ENCODE measurements at regions not wholly inside any gene's neighbourhood (a gene's known extent, or its start where the extent isn't known, plus 50 kb on each side); places are given as distances from the start of the nearest gene placed in this dataset.

GRCh38 chr6:9007027-9007426, 571.7 kb upstream of the SLC35B3 start (continued):
- TF ChIP-seq KMT2A (CRISPR knock-in tag; IDR thresholded peaks at IDR 0.05): no peak

GRCh38 chr6:9002833-9003232, 567.5 kb upstream of the SLC35B3 start:
- in situ Hi-C loops (cut with HindIII; ENCODE audit: extremely low pct_ligation_motif_present, low pct_unique_long_range_greater_than_20kb) (no loop called here), intact Hi-C loops (cut with micrococcal nuclease; ENCODE audit: unreplicated experiment) (no loop called here)
- BruUV-seq (replicated peaks): no TSS peak
- Histone ChIP-seq H3K9ac (ENCODE audit: insufficient read depth, low read depth, low read length) (no peak overlapping the region), H3K27me3 (ENCODE audit: control insufficient read depth in 1 of 2, insufficient read depth in 2 of 2, low read length in 2 of 2) (no peaks in the 10 kb centered on the region), H3K36me3 (replicated peaks in 1 of 2; ENCODE audit: control insufficient read depth in 1 of 2, insufficient read depth in 2 of 2, low read length in 2 of 2) (no peaks in the 10 kb centered on the region), H3K4me2 (ENCODE audit: low read depth, low read length) (no peak overlapping the region), H2AFZ (ENCODE audit: low read length) (no peak overlapping the region), H4K20me1 (ENCODE audit: insufficient read depth, low read length) (no peaks in the 10 kb centered on the region), H3K9me3 (ENCODE audit: low read length) (no peaks in the 10 kb centered on the region), H3K27ac (ENCODE audit: extremely low read length, insufficient read depth, low read length) (no peak overlapping the region), H3K4me3 (replicated peaks in 1 of 3; ENCODE audit: insufficient read depth in 1 of 3, low read depth in 2 of 3, low read length in 3 of 3) (no peak overlapping the region), H3K79me2 (ENCODE audit: insufficient read depth, low read length) (no peaks in the 10 kb centered on the region), H3K4me1 (ENCODE audit: insufficient read depth, low read length) (no peaks in the 10 kb centered on the region)
- DNase-seq (ENCODE audit: low spot score) (no peak), FAIRE-seq (no peak), ATAC-seq (no peak)
- CTCF ChIA-PET (ENCODE audit: low intra/inter-chr PET ratio, low total read pairs): no interaction called here
- 2% methylated on average over 6 of the region's 6 CpGs for WGBS (ENCODE audit: low lambda C conversion rate)
- POLR2A ChIA-PET: no interaction called here
- TF ChIP-seq RBAK (CRISPR knock-in tag; IDR thresholded peaks at IDR 0.05) (no peak), ZNF205 (CRISPR knock-in tag; IDR thresholded peaks at IDR 0.05) (no peak), TAF15 (IDR thresholded peaks at IDR 0.05; ENCODE audit: low read depth, low read length, poor library complexity, severe bottlenecking) (no peak), MXD4 (CRISPR knock-in tag; IDR thresholded peaks at IDR 0.05) (no peak), ZNF136 (CRISPR knock-in tag; IDR thresholded peaks at IDR 0.05; ENCODE audit: low read depth) (no peak), CERS6 (CRISPR knock-in tag; IDR thresholded peaks at IDR 0.05) (no peak), ZNF333 (CRISPR knock-in tag; IDR thresholded peaks at IDR 0.05; ENCODE audit: borderline replicate concordance) (no peak), ZNF800 (CRISPR knock-in tag; IDR thresholded peaks at IDR 0.05) (no peak), ZNF512 (CRISPR knock-in tag; IDR thresholded peaks at IDR 0.05) (no peak), BORCS8-MEF2B (CRISPR knock-in tag; IDR thresholded peaks at IDR 0.05) (no peak)
- TF ChIP-seq, protein P1, sequence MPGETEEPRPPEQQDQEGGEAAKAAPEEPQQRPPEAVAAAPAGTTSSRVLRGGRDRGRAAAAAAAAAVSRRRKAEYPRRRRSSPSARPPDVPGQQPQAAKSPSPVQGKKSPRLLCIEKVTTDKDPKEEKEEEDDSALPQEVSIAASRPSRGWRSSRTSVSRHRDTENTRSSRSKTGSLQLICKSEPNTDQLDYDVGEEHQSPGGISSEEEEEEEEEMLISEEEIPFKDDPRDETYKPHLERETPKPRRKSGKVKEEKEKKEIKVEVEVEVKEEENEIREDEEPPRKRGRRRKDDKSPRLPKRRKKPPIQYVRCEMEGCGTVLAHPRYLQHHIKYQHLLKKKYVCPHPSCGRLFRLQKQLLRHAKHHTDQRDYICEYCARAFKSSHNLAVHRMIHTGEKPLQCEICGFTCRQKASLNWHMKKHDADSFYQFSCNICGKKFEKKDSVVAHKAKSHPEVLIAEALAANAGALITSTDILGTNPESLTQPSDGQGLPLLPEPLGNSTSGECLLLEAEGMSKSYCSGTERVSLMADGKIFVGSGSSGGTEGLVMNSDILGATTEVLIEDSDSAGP (CRISPR knock-in tag; IDR thresholded peaks at IDR 0.05; ENCODE audit: borderline replicate concordance): no peak
- TF ChIP-seq, protein P2, sequence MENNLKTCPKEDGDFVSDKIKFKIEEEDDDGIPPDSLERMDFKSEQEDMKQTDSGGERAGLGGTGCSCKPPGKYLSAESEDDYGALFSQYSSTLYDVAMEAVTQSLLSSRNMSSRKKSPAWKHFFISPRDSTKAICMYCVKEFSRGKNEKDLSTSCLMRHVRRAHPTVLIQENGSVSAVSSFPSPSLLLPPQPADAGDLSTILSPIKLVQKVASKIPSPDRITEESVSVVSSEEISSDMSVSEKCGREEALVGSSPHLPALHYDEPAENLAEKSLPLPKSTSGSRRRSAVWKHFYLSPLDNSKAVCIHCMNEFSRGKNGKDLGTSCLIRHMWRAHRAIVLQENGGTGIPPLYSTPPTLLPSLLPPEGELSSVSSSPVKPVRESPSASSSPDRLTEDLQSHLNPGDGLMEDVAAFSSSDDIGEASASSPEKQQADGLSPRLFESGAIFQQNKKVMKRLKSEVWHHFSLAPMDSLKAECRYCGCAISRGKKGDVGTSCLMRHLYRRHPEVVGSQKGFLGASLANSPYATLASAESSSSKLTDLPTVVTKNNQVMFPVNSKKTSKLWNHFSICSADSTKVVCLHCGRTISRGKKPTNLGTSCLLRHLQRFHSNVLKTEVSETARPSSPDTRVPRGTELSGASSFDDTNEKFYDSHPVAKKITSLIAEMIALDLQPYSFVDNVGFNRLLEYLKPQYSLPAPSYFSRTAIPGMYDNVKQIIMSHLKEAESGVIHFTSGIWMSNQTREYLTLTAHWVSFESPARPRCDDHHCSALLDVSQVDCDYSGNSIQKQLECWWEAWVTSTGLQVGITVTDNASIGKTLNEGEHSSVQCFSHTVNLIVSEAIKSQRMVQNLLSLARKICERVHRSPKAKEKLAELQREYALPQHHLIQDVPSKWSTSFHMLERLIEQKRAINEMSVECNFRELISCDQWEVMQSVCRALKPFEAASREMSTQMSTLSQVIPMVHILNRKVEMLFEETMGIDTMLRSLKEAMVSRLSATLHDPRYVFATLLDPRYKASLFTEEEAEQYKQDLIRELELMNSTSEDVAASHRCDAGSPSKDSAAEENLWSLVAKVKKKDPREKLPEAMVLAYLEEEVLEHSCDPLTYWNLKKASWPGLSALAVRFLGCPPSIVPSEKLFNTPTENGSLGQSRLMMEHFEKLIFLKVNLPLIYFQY (CRISPR knock-in tag; IDR thresholded peaks at IDR 0.05; ENCODE audit: borderline replicate concordance): no peak

All from HepG2 (cell line).